ENCODE measurements at regions not wholly inside any gene's neighbourhood (a gene's known extent, or its start where the extent isn't known, plus 50 kb on each side); places are given as distances from the start of the nearest gene placed in this dataset.

DNA sequence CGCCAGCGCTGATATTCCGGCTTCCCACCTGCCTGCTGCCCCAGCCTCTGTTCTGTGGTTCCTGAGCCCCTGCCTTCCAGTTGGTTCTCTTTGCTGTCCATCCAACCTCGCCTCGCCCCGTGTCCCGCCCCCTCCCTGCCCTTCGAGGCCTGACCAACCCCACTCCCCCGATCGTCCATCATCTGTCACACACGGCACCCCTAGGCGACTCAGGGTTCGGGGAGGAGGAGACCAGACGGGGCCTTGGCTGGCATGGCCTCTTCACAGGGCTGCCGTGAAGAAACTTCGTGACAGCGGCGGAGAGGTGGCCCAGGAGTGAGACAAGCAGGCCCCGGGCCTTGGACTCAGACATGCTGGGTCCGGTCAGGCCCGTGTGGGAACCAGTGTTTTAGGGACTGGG is 226.1 kb downstream of the QKI start:
- no peak for TF ChIP-seq EZH2 (optimal IDR thresholded peaks at IDR 0.05; ENCODE audit: low read depth, low read length)
- TF ChIP-seq, protein P1, sequence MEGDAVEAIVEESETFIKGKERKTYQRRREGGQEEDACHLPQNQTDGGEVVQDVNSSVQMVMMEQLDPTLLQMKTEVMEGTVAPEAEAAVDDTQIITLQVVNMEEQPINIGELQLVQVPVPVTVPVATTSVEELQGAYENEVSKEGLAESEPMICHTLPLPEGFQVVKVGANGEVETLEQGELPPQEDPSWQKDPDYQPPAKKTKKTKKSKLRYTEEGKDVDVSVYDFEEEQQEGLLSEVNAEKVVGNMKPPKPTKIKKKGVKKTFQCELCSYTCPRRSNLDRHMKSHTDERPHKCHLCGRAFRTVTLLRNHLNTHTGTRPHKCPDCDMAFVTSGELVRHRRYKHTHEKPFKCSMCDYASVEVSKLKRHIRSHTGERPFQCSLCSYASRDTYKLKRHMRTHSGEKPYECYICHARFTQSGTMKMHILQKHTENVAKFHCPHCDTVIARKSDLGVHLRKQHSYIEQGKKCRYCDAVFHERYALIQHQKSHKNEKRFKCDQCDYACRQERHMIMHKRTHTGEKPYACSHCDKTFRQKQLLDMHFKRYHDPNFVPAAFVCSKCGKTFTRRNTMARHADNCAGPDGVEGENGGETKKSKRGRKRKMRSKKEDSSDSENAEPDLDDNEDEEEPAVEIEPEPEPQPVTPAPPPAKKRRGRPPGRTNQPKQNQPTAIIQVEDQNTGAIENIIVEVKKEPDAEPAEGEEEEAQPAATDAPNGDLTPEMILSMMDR (IDR thresholded peaks at IDR 0.05; ENCODE audit: low read length) = no peak
- TF ChIP-seq EZH2phosphoT487 (IDR thresholded peaks at IDR 0.05; ENCODE audit: low read length) = no peak

Data from MM.1S (cell line).